Hematopoietic multipotent progenitor cell treated with erythropoietin and hydrocortisone succinate and interleukin-3 and kit ligand, for 6 days (in vitro differentiated cells): ENCODE measurements at regions not wholly inside any gene's neighbourhood (a gene's known extent, or its start where the extent isn't known, plus 50 kb on each side); places are given as distances from the start of the nearest gene placed in this dataset.

Source experiments
- DNase-seq: peaks from one replicate; pipeline ENCODE4 v3.0.0-alpha.2; 2015

DNA sequence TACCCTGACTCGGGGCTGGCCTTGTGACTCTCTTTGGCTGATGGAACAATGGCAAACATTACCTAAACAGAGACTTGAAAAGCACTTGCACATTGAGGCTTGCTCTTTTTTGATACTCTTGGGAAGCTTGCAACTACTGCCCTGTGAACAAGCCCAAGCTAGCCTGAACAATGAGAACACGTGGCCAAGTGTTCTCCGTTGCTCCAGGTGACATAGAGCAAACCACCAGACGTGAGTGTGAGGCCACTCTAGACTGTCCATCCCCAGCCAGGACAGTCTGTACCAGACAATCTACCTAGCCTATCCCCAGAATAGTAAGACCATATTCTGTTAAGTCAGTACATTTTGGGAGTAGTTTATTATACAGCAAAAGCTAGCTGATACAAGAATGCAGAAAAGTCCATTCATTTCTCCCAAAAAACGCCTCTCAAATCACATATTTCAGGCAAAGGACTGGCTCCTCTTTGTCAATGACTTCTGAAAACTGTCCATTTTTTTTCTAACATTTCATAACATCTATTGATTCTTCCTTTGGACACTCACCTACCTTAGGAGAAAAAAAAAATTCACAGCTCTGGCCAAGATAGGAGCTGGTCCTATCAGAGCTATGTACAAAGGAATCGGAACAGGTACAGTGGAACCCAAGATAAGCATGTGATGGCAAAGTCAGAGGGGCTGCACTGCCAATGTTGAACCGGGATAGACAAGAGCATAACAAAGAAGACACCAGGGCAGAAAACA lies 142.1 kb upstream of the PKDCC start:
- no peak for DNase-seq

DNA sequence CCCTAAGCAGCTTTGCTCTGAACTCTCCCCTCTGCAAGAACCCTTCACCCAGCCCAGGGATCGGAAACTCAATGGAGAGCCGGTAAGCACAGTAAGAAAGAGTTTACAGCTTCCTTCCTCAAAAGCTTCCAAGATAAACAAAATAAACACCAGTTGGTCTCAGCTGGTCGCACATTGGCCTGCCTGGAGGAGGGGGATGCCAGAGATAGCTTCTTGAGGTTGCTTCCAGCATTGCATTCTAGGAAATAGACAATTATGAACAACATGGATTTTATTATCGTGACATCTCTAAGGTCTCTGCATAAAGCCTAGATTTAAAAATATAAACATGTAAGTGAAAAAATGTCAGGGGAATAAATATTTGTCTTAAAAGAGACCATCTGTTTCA lies 141.5 kb upstream of the PKDCC start:
- no peak for DNase-seq

DNA sequence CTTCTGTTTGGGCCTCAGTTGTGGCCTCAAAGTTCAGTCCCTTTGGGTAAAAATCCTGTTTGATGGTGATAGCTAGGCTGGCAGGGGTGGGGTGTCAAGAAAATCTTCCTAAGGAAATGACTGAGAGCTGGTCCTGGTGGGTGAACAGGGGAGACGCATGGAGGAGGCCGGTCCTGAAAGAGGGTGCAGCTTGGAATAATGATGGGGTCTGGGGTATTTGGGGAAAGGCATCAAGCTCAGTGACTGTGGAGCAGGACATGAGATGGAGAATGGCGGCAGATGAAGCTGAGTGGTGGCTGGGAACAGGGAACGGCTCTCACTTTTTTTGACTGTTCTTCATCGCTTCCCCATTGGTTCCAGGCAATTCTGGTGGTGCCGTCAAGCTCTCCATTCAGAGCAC lies 140.7 kb upstream of the PKDCC start:
- DNase-seq, result no peak

DNA sequence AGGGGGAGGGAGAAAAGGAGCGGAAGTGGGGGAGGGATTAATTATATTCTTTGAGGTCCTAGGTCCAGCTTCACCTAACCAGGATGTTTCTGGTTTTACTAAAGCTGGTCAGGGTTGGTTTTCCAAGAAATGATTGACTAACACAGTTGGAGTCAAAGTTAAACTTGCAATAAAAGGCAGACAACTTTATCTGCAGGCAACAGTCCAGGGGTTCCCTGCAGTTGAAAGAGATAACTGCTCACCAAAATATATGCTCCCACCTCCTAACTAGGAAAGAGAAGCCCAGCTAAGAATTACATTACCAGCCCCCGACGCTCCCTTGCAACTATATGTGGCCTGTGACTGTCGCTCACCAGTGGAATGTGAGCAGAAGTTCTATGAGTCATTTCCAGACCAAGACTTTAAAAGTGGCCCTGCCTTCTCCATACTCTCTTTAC lies 140.0 kb upstream of the PKDCC start:
- peak; percentile 55 for DNase-seq

DNA sequence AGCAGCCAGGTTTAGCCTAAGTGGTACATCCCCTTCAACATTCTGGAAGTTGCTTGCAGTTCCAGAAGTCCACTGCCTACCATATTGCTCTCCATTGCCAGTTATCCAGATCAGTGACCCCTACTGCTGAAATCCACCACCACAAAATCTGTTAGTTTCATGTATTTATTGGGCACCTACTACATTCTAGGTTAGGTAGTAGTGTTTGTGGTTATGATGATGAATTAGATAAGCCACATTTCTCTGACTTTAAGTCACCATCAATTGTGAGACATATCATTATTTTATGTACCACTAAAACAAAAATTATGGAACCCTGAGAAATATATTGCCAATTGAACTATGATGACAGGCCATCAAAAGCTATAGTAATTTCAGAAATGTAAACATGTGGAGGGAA lies 139.5 kb upstream of the PKDCC start:
- DNase-seq, result no peak

DNA sequence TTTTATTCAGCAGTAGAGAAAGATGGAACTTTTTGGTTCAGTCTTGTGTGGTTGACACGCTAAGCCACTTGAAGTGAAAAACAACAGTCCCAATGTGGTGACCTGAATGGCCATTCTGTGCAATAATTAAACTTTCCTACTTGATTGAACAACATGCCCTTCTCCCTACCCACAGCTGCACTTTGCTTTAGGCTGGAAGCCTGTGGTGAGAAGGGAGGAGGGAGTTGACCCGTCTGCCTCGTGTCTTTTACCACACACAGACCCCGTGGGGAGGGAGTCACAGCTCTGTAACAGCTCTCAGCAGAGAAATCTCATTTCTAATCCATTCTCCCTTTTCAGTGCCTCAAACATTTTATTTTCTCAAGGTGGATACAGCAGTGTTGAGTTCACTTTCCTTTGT lies 138.2 kb upstream of the PKDCC start:
- DNase-seq, result no peak

DNA sequence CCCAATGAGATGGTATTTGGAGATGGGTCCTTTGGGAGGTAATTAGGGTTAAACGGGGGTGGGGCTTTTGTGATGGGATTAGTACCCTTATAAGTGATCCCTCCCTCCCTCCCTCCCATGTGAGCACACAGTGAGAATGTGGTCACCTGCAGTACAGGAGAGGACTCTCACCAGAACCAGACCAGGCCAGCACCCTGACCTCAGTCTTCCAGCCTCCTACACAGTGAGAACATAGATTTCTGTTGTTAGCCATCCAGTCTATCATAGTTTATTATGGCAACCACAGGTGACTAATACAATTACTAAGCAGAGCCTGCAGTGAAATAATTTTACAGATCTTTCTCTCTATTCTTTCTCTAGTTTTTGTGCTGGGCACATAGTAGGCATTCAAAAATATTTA lies 137.7 kb upstream of the PKDCC start:
- DNase-seq, result no peak

DNA sequence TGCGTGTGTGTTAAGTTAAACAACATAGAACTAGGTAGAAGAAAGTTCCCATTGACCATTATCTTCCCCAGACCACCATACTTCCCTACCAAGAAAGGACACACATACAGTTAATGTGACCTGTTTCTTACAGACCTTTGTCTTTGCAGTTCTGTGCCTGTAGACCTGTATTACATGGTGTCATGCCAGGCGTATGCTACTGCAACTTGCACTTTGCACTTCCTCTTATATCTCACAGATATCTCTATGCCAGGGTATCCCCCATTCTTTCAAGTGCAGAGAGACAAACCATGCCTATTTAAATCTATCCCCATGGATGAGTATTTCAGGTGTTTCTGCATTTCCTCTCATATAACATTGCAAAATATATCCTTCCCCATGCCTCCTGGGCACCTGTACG lies 136.8 kb upstream of the PKDCC start:
- no peak for DNase-seq

DNA sequence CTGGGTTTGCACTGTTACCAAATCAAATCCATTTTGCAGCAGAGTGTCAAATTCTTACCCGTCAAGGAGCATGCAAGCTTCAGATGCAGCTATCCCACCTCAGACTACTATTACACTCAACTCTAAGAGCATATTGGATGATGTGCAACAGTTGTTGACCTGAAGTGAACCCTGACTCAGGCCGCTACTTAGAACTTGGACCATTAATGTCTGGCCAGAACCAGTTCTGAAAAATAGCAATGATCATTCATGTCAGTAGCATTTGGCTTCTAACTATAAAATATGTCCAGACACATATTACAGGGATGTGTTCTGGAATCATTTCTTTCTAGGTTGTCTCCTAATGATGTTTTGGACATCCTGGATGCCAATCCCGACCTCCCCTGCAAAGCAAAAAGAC lies 135.5 kb upstream of the PKDCC start:
- no peak for DNase-seq

DNA sequence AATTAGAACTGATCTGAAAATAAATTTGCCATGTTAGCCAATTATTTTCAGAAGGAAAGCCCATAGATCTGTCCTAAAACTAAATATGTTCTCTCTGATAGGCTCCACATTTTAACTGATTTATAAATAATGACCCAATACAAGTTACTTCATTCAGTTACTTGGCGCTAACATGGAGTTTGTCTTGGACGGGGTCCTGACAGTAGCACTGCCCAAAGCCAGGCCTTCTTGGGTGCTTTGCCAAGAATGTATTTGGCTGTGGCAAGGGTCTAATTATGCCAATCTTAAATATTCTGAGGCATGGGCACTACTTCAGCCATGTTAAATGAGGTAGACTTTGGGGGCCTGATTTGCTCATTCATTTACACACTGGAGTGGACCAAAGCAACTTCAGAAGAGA lies 135.0 kb upstream of the PKDCC start:
- DNase-seq, result no peak

DNA sequence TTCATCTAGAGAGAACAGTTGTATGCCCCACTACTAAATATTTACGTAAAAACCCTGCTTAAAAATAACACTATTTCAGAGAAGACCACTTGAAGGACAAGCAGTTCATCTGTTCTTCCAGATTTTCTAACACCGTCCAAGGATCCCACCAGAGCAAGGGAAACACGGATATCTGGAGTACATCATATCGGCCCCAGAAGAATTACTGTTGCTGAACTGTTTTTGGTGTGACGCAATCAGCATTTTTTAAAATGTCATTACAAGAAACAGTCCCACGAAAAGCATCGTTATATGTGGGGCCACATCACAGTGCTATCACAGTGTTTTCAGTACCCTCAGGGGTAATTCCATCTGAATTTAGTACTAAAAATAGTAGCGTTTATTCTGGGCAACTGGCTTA lies 134.5 kb upstream of the PKDCC start:
- DNase-seq, result no peak

DNA sequence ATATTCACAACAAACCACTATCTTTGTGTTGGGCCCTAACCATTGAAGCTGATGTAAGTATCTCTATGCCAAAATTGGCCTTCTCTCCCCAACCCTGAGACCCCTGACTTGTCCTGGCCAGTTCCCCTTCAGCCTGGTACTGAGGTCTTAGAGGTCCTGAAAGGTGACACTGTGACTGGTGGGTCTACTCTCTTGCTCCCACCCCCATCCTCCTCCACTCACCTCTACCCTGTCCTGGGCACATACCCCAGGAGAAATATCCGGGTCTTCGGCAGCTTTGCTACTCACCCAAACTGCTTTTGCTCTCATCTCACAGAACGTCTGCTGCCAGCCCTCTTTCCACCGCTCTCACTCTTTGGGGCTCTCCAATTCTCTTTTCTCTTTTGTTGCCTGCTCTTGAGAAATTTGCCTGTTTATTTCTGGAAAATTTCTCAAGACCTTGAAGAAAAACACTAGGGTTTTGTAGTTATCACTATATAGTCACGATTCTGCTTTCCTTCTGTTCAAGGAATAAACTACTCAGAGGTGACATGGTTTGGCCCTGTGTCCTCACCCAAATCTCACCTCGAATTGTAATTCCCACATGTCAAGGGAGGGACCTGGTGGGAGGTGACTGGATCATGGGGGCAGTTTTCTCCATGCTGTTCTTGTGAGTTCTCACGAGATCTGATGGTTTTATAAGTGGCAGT lies 133.8 kb upstream of the PKDCC start:
- no peak for DNase-seq

DNA sequence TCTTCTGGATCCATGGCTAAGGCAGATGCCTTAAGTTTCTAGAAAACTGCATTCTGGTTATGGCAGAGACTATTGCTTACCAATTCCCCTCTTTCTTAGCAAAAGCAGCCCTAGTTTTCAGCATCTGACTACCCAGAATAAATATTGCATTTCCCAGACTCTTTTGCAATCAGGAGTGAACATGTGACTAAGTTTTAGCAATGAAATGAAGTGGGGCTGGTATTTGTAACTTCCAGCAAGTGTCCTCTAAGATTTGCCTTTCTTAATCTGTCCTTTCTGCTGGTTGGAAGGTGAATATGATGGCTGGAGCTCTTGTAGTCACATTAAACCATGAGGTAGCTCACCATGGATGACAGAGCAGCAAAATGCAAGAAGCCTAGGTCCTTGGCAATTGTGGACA lies 132.9 kb upstream of the PKDCC start:
- DNase-seq, result no peak

DNA sequence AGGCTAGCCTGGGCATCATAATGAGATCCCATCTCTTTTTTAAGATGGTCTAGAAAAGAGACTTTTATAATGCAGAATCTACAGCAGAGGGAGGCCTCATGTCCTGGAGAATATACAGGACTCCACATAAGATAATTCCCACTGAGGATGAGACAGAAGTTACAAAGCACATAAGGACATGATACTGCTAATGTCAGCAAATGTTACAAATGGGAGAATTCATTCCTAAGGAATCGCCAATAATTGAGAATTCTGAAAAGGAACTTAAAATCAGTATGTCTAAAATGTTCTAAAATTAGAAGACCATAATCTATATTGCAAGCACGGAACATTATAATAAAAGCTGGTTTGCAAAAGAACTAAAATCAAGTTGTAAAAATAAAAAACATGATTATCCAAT lies 131.6 kb upstream of the PKDCC start:
- no peak for DNase-seq

DNA sequence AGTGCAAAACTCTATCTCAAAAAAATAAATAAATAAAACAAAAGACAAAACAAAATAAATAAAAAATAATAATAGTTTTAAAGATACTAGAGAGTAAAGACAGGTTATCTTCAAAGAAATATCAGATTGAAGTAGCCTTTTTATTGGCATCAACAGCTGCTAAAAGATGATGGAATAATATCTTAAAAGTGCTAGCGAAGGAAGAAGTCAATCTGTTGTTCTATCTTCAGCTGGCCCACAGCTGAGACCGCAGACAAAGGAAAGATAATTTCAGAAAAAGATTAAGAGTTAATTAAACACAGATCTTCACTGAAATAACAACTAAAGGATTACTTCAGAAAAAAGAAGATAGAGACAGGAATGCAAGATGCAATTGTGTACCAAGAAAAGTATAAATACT lies 130.2 kb upstream of the PKDCC start:
- no peak for DNase-seq

DNA sequence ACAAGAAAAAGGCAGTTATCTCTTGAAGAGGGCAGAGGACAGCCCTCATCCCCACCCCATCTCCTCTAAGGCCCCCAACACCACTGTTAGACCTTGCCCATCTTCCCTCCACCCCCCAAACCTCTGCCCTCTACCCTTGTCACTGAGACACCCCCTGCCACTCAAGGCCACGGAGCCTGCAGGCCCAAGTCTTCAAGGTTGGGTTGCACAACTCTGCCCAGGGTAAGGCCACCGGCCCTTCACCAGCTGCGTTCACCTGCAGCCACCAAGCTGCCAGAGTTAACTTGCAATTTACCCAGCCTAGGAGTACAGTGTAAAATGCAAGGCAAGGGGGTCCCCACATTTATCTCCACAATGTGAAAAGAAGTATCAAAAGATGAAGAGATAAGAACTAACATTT lies 128.7 kb upstream of the PKDCC start:
- no peak for DNase-seq

DNA sequence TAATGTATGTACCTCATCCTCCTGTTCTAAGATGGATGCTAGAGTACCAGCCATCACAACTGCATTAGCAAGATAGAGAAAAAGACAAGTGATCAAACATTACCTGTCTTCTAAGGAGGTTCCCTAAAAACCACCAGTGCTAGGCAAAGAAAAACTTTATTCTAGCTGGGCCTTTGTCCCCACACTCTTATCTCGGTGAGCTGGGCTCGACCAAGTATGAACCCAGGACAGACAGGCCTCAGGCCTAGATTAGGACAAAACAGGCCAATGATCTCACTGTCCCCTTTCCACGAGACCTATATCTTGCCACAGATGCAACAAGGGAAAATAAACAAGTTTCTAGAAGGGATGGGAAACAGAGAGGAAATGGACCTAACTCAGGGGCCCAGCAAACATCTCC lies 127.6 kb upstream of the PKDCC start:
- DNase-seq, result no peak

DNA sequence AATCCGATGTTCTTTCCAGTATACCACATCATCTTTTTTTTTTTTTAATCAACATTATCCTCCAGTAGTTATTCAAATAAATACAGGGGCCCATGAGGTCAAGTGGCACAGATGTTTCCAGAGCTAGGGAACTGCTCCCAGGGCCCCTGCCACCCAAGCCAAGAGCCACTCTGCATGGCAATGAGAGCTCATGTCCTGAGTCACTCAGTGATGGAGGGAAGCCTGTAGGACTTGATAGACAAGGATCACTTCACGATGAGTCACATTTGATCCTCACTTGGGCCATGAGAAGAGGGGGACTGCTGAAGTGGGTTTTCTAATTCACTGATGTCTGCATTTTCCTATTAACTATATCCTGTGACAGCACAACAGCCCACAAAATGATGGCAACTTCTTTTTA lies 127.0 kb upstream of the PKDCC start:
- no peak for DNase-seq

DNA sequence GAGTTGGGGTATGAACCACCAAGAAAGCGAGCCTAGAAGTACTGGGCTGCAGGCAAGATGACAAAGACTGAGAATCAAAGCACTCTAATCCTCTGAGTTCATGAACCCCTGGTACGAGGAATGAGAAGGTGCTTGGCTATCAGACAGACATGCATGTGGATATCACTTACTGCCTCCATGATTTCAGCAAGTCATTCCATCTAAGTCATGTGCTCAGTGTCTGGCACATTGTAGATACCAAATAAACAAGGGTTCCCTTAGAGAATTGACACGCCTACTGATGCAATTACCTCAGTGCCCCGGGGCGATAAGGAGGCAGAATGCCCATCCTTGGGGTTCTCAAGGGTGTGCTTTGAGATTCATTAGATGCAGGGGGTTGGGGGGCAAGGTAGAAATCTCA lies 125.6 kb upstream of the PKDCC start:
- peak; percentile 21 for DNase-seq

DNA sequence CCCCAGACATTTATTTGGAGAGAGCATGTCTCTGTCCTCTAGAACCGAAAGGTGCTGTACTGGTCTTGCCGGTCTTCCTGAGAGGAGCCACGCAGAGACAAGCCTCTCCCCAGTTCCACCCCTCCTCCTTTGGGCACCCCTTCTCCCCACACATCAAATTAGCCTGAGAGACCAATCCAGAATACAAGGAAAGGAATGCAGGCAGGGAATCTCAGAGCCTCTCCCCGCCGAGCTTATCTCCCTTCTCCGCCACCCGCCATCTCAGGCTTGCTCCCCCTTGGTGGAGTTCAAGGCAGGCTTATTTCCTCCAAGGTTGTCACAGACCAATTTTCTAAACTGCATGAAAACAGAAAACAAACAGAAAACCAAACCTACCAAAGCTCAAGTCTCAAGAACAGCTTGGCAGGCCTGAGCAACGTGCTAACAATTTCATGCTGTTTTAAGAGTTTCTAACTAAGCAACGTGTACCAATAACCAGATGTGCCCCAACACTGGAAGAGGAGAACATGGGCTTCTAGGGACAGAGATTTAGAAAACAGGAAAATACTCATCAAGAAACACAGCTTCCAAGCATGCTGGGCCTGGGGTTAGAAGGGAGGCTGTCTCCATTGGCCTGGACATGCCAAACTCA lies 124.5 kb upstream of the PKDCC start:
- no peak for DNase-seq

DNA sequence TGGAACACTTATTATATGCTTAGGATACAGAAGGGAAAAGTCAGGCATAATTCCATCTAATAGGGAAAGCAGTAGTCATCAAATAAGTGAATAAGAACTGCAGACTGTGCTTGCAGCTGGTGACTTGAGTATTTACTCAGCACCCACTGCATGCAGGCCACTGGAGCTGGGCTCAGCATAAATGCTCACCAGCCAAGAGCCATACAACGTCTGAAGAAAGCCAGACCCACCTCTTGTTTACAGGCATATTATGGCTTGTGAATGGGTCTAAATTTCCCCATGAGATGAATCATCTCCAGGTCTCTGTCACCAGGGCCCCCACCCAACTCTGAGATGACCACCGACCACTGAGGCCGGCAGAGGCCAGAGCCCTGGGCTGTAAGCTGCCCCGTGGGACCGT lies 123.8 kb upstream of the PKDCC start:
- no peak for DNase-seq

DNA sequence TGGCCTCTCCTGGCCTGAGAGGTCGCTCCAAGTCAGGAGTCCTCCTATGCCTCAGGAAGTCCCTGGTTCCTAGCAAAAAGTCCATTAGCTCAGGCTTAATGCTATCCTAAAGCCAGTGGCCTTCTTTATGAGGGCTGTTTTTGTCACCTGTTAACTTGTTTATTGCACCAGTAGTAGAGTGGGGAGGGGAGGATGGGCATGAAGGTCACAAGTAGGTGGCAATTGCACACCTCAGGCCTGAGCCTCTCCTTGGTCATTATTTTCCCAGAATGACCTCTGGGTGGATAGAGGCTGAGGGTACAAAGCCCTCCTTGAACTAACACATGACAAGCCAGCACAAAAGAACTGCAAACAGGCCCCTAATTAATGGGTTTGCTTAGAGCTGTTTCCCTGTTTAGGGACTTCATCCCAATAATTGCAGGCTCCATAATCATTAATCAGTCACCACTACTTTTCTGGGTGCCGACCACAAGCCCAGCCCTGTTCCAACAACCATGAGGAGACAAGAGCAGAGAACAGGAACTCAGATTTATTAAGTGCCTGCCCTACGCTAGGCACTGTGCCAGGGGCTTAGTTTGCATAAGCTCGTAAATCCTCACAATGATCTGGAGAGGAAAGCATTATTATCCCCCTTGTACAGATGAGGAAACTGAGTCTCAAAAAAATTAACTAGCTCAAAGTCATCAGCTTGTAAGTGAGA lies 123.0 kb upstream of the PKDCC start:
- no peak for DNase-seq

DNA sequence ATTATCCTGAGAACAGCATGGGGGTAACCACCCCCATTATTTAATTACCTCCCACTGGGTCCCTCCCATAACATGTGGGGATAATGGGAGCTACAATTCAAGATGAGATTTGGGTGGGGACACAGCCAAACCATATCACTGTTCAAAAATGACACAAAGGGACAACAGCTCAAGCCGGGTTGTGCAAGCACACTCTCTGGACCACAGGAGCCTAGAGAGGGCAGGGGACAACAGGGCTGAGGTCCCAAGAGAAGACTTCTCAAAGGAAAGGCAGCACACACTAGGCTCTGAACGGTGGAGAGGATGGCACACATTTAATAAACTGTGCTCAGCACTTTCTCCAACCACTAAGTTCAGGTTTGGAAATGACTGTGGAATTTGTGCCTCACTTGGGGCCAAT lies 122.1 kb upstream of the PKDCC start:
- no peak for DNase-seq
